ENCODE measurements at regions not wholly inside any gene's neighbourhood (a gene's known extent, or its start where the extent isn't known, plus 50 kb on each side); places are given as distances from the start of the nearest gene placed in this dataset.

DNA sequence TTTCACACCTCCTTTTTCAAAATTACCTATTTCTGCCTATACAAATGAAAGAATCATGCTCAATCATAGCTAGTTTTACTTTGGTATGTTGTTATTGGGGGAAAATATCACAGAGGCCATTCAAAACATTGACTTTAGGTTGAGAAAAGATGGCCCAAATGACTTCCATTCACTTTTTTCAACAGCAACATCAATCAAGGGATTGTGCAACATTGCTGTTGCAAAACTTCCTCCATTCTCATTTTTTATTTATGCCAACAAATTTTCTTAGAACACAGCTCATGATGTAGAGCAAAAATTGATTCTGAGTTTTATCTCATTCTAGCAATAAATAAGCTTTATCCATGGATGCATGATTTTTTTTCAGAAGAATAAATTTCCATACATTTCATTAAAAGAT lies 93.6 kb upstream of the RORB start:
- TF ChIP-seq, protein P1, sequence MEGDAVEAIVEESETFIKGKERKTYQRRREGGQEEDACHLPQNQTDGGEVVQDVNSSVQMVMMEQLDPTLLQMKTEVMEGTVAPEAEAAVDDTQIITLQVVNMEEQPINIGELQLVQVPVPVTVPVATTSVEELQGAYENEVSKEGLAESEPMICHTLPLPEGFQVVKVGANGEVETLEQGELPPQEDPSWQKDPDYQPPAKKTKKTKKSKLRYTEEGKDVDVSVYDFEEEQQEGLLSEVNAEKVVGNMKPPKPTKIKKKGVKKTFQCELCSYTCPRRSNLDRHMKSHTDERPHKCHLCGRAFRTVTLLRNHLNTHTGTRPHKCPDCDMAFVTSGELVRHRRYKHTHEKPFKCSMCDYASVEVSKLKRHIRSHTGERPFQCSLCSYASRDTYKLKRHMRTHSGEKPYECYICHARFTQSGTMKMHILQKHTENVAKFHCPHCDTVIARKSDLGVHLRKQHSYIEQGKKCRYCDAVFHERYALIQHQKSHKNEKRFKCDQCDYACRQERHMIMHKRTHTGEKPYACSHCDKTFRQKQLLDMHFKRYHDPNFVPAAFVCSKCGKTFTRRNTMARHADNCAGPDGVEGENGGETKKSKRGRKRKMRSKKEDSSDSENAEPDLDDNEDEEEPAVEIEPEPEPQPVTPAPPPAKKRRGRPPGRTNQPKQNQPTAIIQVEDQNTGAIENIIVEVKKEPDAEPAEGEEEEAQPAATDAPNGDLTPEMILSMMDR (IDR thresholded peaks at IDR 0.05) = no peak
- no peak for TF ChIP-seq EZH2 (IDR thresholded peaks at IDR 0.05; ENCODE audit: borderline replicate concordance, insufficient read depth, low read depth, low read length, poor library complexity, severe bottlenecking)
